OCI-LY7 (cell line): ENCODE measurements at regions not wholly inside any gene's neighbourhood (a gene's known extent, or its start where the extent isn't known, plus 50 kb on each side); places are given as distances from the start of the nearest gene placed in this dataset.

ENCODE experiments used
- EZH2phosphoT487 ChIP-seq: fragments of 200-600 bp; sonication (generic); IDR thresholded peaks from 2 replicates; pipeline ENCODE4 v1.6.1; 2018; ENCODE audit warnings: low read depth, borderline replicate concordance, mild to moderate bottlenecking, mixed run types, antibody characterized with exemption, low read length, moderate library complexity, mixed read lengths
- TF ChIP-seq, protein P1 (sequence below): fragments of 200-600 bp; sonication (generic); conservative IDR thresholded peaks from 2 replicates; pipeline ENCODE4 v1.5.1; 2014; ENCODE audit warnings: mild to moderate bottlenecking, antibody characterized with exemption, low read length, moderate library complexity, mixed read lengths

DNA sequence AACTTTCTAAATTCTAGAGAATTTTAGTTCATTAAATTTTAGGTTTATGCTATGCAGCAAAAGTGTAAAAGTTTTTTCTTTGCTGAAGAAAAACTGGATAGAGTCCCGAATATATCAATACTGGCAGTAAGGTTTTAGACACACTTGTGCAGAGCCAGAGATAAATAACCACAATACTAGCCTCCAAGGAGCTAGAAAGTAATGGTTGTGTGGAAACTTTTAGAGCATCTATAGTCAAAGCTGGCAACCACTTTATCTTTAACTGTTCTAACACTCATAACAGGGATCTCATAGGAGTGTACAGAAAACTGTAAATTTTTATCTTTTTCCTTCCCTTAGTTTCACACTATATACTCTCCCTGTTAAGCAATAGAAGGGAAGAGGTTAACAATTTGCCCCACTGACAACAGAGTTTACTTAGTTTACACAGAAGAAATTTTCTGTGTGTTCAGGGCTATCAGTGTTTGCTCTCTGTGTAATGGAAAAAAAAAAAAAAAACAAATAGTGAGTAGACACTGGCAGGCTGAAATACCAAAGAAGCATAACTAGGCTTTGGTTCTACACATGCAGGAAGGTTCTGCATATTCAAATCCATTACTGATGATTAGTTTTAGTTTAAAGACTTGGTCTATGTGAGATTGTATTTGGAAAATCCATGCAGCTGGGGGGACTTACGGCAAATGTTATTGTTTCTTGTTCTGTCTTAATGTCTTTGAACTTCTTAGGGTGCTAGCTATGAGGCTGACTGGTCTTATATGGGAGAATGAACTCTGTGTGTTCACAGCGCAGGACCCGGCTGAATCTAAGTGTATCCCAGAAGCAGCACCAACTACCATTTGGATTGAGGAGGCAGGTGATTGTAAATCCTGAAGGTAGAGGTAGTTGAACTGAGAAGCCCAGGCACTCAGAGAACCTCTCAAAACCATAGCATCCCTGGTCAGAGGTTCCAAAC is 187.6 kb downstream of the PCSK1 start:
- TF ChIP-seq, protein P1, sequence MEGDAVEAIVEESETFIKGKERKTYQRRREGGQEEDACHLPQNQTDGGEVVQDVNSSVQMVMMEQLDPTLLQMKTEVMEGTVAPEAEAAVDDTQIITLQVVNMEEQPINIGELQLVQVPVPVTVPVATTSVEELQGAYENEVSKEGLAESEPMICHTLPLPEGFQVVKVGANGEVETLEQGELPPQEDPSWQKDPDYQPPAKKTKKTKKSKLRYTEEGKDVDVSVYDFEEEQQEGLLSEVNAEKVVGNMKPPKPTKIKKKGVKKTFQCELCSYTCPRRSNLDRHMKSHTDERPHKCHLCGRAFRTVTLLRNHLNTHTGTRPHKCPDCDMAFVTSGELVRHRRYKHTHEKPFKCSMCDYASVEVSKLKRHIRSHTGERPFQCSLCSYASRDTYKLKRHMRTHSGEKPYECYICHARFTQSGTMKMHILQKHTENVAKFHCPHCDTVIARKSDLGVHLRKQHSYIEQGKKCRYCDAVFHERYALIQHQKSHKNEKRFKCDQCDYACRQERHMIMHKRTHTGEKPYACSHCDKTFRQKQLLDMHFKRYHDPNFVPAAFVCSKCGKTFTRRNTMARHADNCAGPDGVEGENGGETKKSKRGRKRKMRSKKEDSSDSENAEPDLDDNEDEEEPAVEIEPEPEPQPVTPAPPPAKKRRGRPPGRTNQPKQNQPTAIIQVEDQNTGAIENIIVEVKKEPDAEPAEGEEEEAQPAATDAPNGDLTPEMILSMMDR = no peak
- TF ChIP-seq EZH2phosphoT487 = no peak
